LNCaP clone FGC (cell line): ENCODE measurements at regions not wholly inside any gene's neighbourhood (a gene's known extent, or its start where the extent isn't known, plus 50 kb on each side); places are given as distances from the start of the nearest gene placed in this dataset.

ENCODE experiments used
- DNase-seq: peaks from one replicate; pipeline ENCODE4 v3.0.0-alpha.2; 2011; ENCODE audit warnings: low read depth
- H3K4me3 ChIP-seq: 2 replicates; pipeline ENCODE4 v1.5.1; 2011; ENCODE audit warnings: mild to moderate bottlenecking, low read depth, low read length, control low read depth
- CTCF ChIP-seq: IDR thresholded peaks from 2 replicates; pipeline ENCODE4 v1.5.1; 2012; ENCODE audit warnings: mild to moderate bottlenecking; ENCODE audit not compliant: control insufficient read depth, insufficient read depth; ENCODE audit errors: extremely low read depth

- no peak for DNase-seq
- H3K4me3 ChIP-seq: no peak overlapping the region
- TF ChIP-seq CTCF: no peak
Measured at GRCh38 chr12:64976131-64976530, 145.0 kb downstream of the WIF1 start.

GRCh38 chr12:64983771-64984278 lies 137.3 kb downstream of the WIF1 start:
- no peak for TF ChIP-seq CTCF
- no peak overlapping the region for H3K4me3 ChIP-seq
- DNase-seq: no peak

GRCh38 chr12:64991121-64991611 lies 129.9 kb downstream of the WIF1 start:
- no peak overlapping the region for H3K4me3 ChIP-seq
- no peak for DNase-seq
- TF ChIP-seq CTCF: no peak

GRCh38 chr12:64992116-64992515 lies 129.0 kb downstream of the WIF1 start:
- no peak overlapping the region for H3K4me3 ChIP-seq
- no peak for DNase-seq
- no peak for TF ChIP-seq CTCF

- no peak for TF ChIP-seq CTCF
- no peak for DNase-seq
- no peak overlapping the region for H3K4me3 ChIP-seq
Measured at GRCh38 chr12:64992641-64993040, 128.5 kb downstream of the WIF1 start.

GRCh38 chr12:64993461-64993860 lies 127.6 kb downstream of the WIF1 start:
- no peak for TF ChIP-seq CTCF
- H3K4me3 ChIP-seq: no peak overlapping the region
- DNase-seq: no peak

GRCh38 chr12:64995816-64996215 lies 125.3 kb downstream of the WIF1 start:
- no peak for DNase-seq

More at GRCh38 chr12:64995816-64996215, 125.3 kb downstream of the WIF1 start:
- no peak overlapping the region for H3K4me3 ChIP-seq
- TF ChIP-seq CTCF: no peak
